ENCODE measurements at regions not wholly inside any gene's neighbourhood (a gene's known extent, or its start where the extent isn't known, plus 50 kb on each side); places are given as distances from the start of the nearest gene placed in this dataset.

DNA sequence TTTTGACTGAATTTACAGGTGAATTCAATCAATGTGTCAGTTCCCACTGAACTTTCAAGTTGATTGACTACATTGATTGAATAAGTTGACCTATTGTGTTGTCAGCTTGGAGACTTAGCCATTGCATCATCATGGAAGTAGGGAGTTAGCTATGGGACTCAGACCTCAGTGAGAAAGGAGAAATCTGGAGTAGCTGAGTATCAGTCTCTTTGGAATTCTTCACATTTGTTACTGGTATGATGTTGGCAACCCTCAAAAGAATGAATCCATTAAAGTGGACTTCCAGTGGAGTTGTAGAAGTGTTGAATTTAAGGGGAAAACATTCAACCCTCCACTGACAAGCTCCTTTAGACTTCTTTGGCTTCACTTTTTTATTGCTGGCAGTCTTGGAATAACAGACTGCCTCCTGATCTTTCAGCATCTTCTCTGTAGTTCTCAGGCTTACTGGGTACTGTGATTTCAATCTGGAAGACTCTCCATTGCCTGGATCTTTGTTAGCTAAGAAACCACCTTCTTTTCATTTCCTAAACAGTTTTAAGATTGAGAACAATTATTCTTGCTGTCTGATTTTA, 160.3 kb upstream of the NRP1 start:
- TF ChIP-seq, protein P1, sequence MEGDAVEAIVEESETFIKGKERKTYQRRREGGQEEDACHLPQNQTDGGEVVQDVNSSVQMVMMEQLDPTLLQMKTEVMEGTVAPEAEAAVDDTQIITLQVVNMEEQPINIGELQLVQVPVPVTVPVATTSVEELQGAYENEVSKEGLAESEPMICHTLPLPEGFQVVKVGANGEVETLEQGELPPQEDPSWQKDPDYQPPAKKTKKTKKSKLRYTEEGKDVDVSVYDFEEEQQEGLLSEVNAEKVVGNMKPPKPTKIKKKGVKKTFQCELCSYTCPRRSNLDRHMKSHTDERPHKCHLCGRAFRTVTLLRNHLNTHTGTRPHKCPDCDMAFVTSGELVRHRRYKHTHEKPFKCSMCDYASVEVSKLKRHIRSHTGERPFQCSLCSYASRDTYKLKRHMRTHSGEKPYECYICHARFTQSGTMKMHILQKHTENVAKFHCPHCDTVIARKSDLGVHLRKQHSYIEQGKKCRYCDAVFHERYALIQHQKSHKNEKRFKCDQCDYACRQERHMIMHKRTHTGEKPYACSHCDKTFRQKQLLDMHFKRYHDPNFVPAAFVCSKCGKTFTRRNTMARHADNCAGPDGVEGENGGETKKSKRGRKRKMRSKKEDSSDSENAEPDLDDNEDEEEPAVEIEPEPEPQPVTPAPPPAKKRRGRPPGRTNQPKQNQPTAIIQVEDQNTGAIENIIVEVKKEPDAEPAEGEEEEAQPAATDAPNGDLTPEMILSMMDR (IDR thresholded peaks at IDR 0.05) = no peak
- TF ChIP-seq POLR2A (IDR thresholded peaks at IDR 0.05) = no peak

Measured in adrenal gland (tissue), 5 donors.